ENCODE measurements at regions not wholly inside any gene's neighbourhood (a gene's known extent, or its start where the extent isn't known, plus 50 kb on each side); places are given as distances from the start of the nearest gene placed in this dataset.

DNA sequence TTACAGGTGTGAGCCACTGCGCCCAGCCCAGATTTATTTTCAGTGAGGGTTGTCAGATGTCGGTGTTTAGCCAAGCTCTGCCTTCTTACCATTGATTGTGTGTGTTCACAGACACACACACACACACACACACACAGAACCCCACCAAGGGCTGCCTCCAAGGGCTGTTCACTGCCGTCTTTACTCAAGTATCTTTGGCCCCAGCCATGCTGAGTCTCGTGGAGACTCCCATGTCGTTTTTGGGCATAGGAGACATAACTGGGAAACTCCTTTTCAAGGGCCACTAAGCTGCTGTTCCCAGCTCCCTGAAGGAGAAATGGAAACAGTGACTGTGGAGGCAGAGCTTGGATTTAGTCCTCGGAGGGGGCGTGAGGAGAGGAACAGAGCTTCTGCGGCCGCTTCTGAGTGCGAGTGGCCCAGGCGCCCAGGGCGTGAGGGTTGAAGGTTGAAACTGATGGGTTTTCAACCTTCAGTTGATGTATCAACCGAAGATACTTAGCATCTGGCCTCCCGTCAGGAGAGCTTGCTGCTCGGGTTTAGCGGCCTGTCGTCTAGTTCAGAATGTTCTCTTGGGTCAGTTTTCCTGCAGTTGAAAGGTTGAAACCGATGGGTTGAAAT lies 243.6 kb downstream of the TTLL2 start (continued):
- TF ChIP-seq, protein P1, sequence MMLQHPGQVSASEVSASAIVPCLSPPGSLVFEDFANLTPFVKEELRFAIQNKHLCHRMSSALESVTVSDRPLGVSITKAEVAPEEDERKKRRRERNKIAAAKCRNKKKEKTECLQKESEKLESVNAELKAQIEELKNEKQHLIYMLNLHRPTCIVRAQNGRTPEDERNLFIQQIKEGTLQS (IDR thresholded peaks at IDR 0.05) = no peak
- TF ChIP-seq ZFX (IDR thresholded peaks at IDR 0.05) (no peak), TCF7L2 (IDR thresholded peaks at IDR 0.05; ENCODE audit: borderline replicate concordance, extremely low read depth, insufficient read depth, insufficient read length) (no peak), ZNF274 (IDR thresholded peaks at IDR 0.05; ENCODE audit: low read depth, low read length) (no peak), POLR2A (IDR thresholded peaks at IDR 0.05; ENCODE audit: borderline replicate concordance, extremely low read depth, insufficient read depth, insufficient read length) (no peak), EZH2 (IDR thresholded peaks at IDR 0.05) (no peak), FOSL1 (IDR thresholded peaks at IDR 0.05; ENCODE audit: low read depth) (no peak)
- TF ChIP-seq, protein P2, sequence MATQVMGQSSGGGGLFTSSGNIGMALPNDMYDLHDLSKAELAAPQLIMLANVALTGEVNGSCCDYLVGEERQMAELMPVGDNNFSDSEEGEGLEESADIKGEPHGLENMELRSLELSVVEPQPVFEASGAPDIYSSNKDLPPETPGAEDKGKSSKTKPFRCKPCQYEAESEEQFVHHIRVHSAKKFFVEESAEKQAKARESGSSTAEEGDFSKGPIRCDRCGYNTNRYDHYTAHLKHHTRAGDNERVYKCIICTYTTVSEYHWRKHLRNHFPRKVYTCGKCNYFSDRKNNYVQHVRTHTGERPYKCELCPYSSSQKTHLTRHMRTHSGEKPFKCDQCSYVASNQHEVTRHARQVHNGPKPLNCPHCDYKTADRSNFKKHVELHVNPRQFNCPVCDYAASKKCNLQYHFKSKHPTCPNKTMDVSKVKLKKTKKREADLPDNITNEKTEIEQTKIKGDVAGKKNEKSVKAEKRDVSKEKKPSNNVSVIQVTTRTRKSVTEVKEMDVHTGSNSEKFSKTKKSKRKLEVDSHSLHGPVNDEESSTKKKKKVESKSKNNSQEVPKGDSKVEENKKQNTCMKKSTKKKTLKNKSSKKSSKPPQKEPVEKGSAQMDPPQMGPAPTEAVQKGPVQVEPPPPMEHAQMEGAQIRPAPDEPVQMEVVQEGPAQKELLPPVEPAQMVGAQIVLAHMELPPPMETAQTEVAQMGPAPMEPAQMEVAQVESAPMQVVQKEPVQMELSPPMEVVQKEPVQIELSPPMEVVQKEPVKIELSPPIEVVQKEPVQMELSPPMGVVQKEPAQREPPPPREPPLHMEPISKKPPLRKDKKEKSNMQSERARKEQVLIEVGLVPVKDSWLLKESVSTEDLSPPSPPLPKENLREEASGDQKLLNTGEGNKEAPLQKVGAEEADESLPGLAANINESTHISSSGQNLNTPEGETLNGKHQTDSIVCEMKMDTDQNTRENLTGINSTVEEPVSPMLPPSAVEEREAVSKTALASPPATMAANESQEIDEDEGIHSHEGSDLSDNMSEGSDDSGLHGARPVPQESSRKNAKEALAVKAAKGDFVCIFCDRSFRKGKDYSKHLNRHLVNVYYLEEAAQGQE (IDR thresholded peaks at IDR 0.05; ENCODE audit: low read depth) = no peak
- TF ChIP-seq, protein P3, sequence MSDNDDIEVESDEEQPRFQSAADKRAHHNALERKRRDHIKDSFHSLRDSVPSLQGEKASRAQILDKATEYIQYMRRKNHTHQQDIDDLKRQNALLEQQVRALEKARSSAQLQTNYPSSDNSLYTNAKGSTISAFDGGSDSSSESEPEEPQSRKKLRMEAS (IDR thresholded peaks at IDR 0.05) = no peak

DNA sequence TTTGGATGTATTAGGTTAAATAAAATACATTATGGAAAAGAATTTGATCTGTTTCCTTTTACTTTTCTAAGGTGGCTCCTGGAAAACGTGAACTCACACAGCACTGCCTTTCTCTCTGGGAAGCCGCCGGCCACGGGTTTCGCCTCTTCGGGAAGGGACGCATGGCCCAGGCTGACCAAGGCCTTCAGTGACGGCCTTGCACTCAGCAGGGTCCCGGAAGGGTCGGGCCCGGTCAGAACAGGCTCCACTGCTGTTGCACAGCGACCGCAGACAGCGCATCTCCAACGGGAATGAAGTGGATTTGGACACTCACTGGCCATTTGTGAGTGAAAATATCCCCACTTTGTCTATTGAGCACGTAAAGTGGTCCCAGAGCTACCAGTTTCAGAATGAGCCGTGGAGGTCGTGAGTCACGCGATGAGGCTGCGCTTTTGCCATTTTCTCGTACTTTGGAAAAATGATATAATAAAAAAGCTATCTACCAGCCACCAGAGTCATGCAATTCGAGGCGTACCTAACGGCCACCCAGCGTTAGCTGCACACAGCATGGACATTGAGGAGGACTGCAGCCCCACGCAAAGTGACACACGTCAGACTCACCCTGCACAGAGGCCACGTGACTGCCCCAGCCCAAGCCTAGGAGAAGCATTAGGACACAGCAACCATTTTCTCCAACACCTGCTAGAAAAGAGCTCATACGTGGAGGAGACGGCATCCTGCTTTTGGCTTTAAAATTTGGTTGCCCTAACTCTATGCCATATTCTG lies 244.3 kb downstream of the TTLL2 start:
- RAD21 ChIA-PET (ENCODE audit: low non-redundant PET in 1 of 2, low total read pairs in 2 of 2, uncharacterized antibody in 2 of 2, unreplicated experiment in 2 of 2) = no interaction called here
- H3K4me1 ChIP-seq (ENCODE audit: control insufficient read depth in 1 of 2, insufficient read depth in 2 of 2, low read length in 2 of 2) = peaks cover 0 to 7% of the 10 kb centered on the region in 2 experiments; a peak in 1 of 4 replicates
- CTCF ChIA-PET = no interaction called here
- no peak overlapping the region for H3K4me3 ChIP-seq (replicated peaks in 1 of 2; ENCODE audit: low read depth in 1 of 2, low read length in 2 of 2)
- no peaks in the 10 kb centered on the region for H3K9me2 ChIP-seq (ENCODE audit: insufficient read depth)
- no peak overlapping the region for H3K4me2 ChIP-seq (ENCODE audit: low read length)
- H2AFZ ChIP-seq (ENCODE audit: low read depth, low read length, poor library complexity, severe bottlenecking) = no peak overlapping the region
- H3K9ac ChIP-seq (ENCODE audit: low read length) = no peak overlapping the region
- intact Hi-C loops (cut with micrococcal nuclease) = no loop called here
- H3K9me3 ChIP-seq (ENCODE audit: control insufficient read depth in 1 of 2, insufficient read depth in 1 of 2, low read depth in 1 of 2, low read length in 2 of 2) = no peaks in the 10 kb centered on the region
- BruUV-seq (replicated peaks) = no TSS peak
- TF ChIP-seq EZH2phosphoT487 (IDR thresholded peaks at IDR 0.05; ENCODE audit: borderline replicate concordance) (no peak), CBX3 (IDR thresholded peaks at IDR 0.05; ENCODE audit: low read depth) (no peak), SRF (IDR thresholded peaks at IDR 0.05; ENCODE audit: low read depth) (no peak), JUND (IDR thresholded peaks at IDR 0.05) (no peak), ELF1 (IDR thresholded peaks at IDR 0.05; ENCODE audit: borderline replicate concordance, low read depth) (no peak), EZH2 (IDR thresholded peaks at IDR 0.05) (no peak), POLR2AphosphoS5 (IDR thresholded peaks at IDR 0.05; ENCODE audit: low read depth, low read length) (no peak), SIN3A (IDR thresholded peaks at IDR 0.05; ENCODE audit: low read depth) (no peak), POLR2A (IDR thresholded peaks at IDR 0.05; ENCODE audit: borderline replicate concordance, extremely low read depth, insufficient read depth, insufficient read length) (no peak), ZNF274 (IDR thresholded peaks at IDR 0.05; ENCODE audit: low read depth, low read length) (no peak)
- TF ChIP-seq, protein P3 (IDR thresholded peaks at IDR 0.05) = no peak
- TF ChIP-seq, protein P1 (IDR thresholded peaks at IDR 0.05) = no peak
- TF ChIP-seq, protein P4, sequence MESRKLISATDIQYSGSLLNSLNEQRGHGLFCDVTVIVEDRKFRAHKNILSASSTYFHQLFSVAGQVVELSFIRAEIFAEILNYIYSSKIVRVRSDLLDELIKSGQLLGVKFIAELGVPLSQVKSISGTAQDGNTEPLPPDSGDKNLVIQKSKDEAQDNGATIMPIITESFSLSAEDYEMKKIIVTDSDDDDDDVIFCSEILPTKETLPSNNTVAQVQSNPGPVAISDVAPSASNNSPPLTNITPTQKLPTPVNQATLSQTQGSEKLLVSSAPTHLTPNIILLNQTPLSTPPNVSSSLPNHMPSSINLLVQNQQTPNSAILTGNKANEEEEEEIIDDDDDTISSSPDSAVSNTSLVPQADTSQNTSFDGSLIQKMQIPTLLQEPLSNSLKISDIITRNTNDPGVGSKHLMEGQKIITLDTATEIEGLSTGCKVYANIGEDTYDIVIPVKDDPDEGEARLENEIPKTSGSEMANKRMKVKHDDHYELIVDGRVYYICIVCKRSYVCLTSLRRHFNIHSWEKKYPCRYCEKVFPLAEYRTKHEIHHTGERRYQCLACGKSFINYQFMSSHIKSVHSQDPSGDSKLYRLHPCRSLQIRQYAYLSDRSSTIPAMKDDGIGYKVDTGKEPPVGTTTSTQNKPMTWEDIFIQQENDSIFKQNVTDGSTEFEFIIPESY (IDR thresholded peaks at IDR 0.05; ENCODE audit: extremely low read depth, insufficient replicate concordance, low read length) = no peak
- no peaks in the 10 kb centered on the region for H4K20me1 ChIP-seq (ENCODE audit: insufficient read depth)
- H3K27ac ChIP-seq (ENCODE audit: low read depth, low read length) = no peak overlapping the region
- no peaks in the 10 kb centered on the region for H3K27me3 ChIP-seq (ENCODE audit: insufficient read depth, low read length)
- POLR2A ChIA-PET = no interaction called here
- DNase-seq (ENCODE audit: low read depth, low spot score) = no peak
- no peaks in the 10 kb centered on the region for H3K79me2 ChIP-seq (ENCODE audit: insufficient read depth, low read length)
- H3K36me3 ChIP-seq (ENCODE audit: control insufficient read depth in 1 of 2, insufficient read depth in 2 of 2, low read length in 2 of 2) = no peaks in the 10 kb centered on the region
- no peak for ATAC-seq

Measured in HCT116 (cell line).